PC-9 (cell line): ENCODE measurements at regions not wholly inside any gene's neighbourhood (a gene's known extent, or its start where the extent isn't known, plus 50 kb on each side); places are given as distances from the start of the nearest gene placed in this dataset.

Source experiments
- BruUV-seq: library from RNA; stranded (reverse); fragments of 400-500 nt; replicated peaks from 2 replicates; lab custom pipeline; 2021; lab: Mats Ljungman, UMichigan
- CTCF ChIA-PET: fragments of 300-600 bp; sonication (Branson Sonifier 250); formaldehyde crosslinking; loops from one replicate; lab custom pipeline; 2022; ENCODE audit warnings: antibody characterized with exemption; lab: Charles Lee
- POLR2A ChIA-PET: fragments of 300-600 bp; sonication (Branson Sonifier 250); formaldehyde crosslinking; loops from one replicate; lab custom pipeline; 2022; ENCODE audit warnings: antibody characterized with exemption; ENCODE audit not compliant: unreplicated experiment; lab: Charles Lee
- DNase-seq, 2 experiments: peaks; one replicate each; pipeline versions ENCODE4 v3.0.0 to v3.0.0-alpha.2; 2015 to 2022; ENCODE audit warnings: mixed read lengths in 1 of 2
- H2AFZ ChIP-seq: fragments of 200-600 bp; sonication (generic); 2 replicates; pipeline ENCODE4 v1.8.1; 2017; ENCODE audit warnings: antibody characterized with exemption
- H3F3A ChIP-seq: fragments of 200-600 bp; sonication (generic); 2 replicates; pipeline ENCODE4 v1.8.1; 2017; ENCODE audit warnings: antibody characterized with exemption, mild to moderate bottlenecking, low read depth; ENCODE audit not compliant: insufficient read depth
- H3K27ac ChIP-seq: fragments of 200-600 bp; sonication (generic); 2 replicates; pipeline ENCODE4 v1.6.1; 2016; ENCODE audit warnings: mixed run types
- H3K27me3 ChIP-seq: fragments of 200-600 bp; sonication (generic); 2 replicates; pipeline ENCODE4 v1.6.1; 2016; ENCODE audit warnings: low read depth, mixed run types; ENCODE audit not compliant: insufficient read depth
- H3K36me3 ChIP-seq: fragments of 200-600 bp; sonication (generic); 2 replicates; pipeline ENCODE4 v1.6.1; 2016; ENCODE audit warnings: low read depth, mixed run types
- H3K4me1 ChIP-seq: fragments of 200-600 bp; sonication (generic); replicated peaks from 2 replicates; pipeline ENCODE4 v1.6.1; 2016; ENCODE audit warnings: mixed run types; ENCODE audit not compliant: insufficient read depth
- H3K4me2 ChIP-seq: fragments of 200-600 bp; sonication (generic); 2 replicates; pipeline ENCODE4 v1.6.1; 2017; ENCODE audit warnings: mixed run types
- H3K4me3 ChIP-seq: fragments of 200-600 bp; sonication (generic); 2 replicates; pipeline ENCODE4 v1.6.1; 2016; ENCODE audit warnings: mixed run types
- H3K79me2 ChIP-seq: fragments of 200-600 bp; sonication (generic); 2 replicates; pipeline ENCODE4 v1.6.1; 2017; ENCODE audit warnings: low read depth, mixed run types
- H3K9me2 ChIP-seq: fragments of 200-600 bp; sonication (generic); 2 replicates; pipeline ENCODE4 v1.8.1; 2017; ENCODE audit warnings: mild to moderate bottlenecking; ENCODE audit not compliant: insufficient read depth
- H3K9me3 ChIP-seq: fragments of 200-600 bp; sonication (generic); 2 replicates; pipeline ENCODE4 v1.8.1; 2016; ENCODE audit warnings: low read depth; ENCODE audit not compliant: insufficient read depth
- H4K20me1 ChIP-seq: fragments of 200-600 bp; sonication (generic); 2 replicates; pipeline ENCODE4 v1.8.1; 2017; ENCODE audit not compliant: insufficient read depth
- EZH2 ChIP-seq: fragments of 200-600 bp; sonication (generic); IDR thresholded peaks from 2 replicates; pipeline ENCODE4 v1.8.0; 2017; ENCODE audit warnings: antibody characterized with exemption, low read depth
- intact Hi-C: fragments of 100-400 bp; cut with micrococcal nuclease; formaldehyde crosslinking; loops from one replicate; pipeline ENCODE4 v1.10.0; 2022; ENCODE audit not compliant: unreplicated experiment
- TF ChIP-seq, protein P1 (sequence below): fragments of 200-600 bp; sonication (generic); conservative IDR thresholded peaks from 2 replicates; pipeline ENCODE4 v1.6.1; 2017; ENCODE audit warnings: mixed run types, antibody characterized with exemption, mild to moderate bottlenecking, moderate library complexity

DNA sequence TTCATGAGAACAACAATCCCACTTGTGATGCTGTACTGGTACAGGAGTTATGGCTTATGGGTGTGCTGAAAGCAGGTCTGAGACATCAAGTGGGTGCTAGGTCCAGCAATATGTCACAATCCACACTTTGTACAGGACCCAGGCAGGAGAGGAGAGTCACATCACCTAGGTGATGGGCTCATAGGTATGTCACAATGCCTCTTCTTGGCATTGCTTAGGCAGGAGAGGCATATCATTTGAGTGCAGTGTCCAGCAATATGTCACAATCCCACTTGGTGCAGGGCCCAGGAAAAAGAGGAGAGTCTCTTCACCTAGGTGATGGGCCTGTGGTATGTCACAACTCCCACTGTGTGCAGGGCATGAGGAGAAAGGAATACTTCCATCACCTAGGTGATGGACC is 2110.0 kb downstream of the TP53TG3F start:
- Histone ChIP-seq H3K4me1 (no peaks in the 10 kb centered on the region), H3K27me3 (no peaks in the 10 kb centered on the region), H4K20me1 (no peaks in the 10 kb centered on the region), H3K36me3 (no peaks in the 10 kb centered on the region), H3K4me2 (no peak overlapping the region), H3F3A (no peaks in the 10 kb centered on the region), H3K4me3 (no peak overlapping the region), H3K9me3 (no peaks in the 10 kb centered on the region), H3K9me2 (no peaks in the 10 kb centered on the region), H3K27ac (no peak overlapping the region), H2AFZ (no peak overlapping the region), H3K79me2 (no peaks in the 10 kb centered on the region)
- TF ChIP-seq, protein P1, sequence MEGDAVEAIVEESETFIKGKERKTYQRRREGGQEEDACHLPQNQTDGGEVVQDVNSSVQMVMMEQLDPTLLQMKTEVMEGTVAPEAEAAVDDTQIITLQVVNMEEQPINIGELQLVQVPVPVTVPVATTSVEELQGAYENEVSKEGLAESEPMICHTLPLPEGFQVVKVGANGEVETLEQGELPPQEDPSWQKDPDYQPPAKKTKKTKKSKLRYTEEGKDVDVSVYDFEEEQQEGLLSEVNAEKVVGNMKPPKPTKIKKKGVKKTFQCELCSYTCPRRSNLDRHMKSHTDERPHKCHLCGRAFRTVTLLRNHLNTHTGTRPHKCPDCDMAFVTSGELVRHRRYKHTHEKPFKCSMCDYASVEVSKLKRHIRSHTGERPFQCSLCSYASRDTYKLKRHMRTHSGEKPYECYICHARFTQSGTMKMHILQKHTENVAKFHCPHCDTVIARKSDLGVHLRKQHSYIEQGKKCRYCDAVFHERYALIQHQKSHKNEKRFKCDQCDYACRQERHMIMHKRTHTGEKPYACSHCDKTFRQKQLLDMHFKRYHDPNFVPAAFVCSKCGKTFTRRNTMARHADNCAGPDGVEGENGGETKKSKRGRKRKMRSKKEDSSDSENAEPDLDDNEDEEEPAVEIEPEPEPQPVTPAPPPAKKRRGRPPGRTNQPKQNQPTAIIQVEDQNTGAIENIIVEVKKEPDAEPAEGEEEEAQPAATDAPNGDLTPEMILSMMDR: no peak
- TF ChIP-seq EZH2: no peak
- POLR2A ChIA-PET: no interaction called here
- CTCF ChIA-PET: no interaction called here
- BruUV-seq: no TSS peak
- intact Hi-C loops: no loop called here
- no peak for DNase-seq

DNA sequence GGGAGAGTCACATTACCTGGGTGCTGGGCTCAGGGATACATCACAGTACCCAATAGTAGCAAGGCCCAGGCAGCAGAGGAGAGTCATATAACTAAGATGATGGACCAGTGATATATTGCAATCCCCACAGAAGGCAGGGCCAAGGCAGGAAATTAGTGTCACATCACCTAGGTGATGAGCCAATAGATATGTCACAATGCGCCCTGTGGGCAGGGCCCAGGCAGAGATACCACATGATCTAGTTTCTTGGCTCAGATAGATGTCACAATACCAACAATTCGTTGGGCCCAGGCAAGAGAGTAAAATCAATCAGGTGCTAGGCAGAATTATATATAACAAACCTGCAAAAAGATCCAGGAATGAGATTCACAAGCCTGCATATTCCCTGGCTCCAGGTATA is 2111.5 kb downstream of the TP53TG3F start:
- H3K4me2 ChIP-seq: no peak overlapping the region
- intact Hi-C loops: no loop called here
- no peaks in the 10 kb centered on the region for H3K4me1 ChIP-seq
- no peak overlapping the region for H2AFZ ChIP-seq
- H3K4me3 ChIP-seq: no peak overlapping the region
- ChIA-PET CTCF (no interaction called here), POLR2A (no interaction called here)
- H3K9me3 ChIP-seq: no peaks in the 10 kb centered on the region
- no peaks in the 10 kb centered on the region for H4K20me1 ChIP-seq
- no peaks in the 10 kb centered on the region for H3K9me2 ChIP-seq
- H3K79me2 ChIP-seq: no peaks in the 10 kb centered on the region
- no peaks in the 10 kb centered on the region for H3K27me3 ChIP-seq
- H3K27ac ChIP-seq: no peak overlapping the region
- H3F3A ChIP-seq: no peaks in the 10 kb centered on the region
- no peaks in the 10 kb centered on the region for H3K36me3 ChIP-seq
- no TSS peak for BruUV-seq
- TF ChIP-seq, protein P1: no peak
- TF ChIP-seq EZH2: no peak
- DNase-seq: no peak

DNA sequence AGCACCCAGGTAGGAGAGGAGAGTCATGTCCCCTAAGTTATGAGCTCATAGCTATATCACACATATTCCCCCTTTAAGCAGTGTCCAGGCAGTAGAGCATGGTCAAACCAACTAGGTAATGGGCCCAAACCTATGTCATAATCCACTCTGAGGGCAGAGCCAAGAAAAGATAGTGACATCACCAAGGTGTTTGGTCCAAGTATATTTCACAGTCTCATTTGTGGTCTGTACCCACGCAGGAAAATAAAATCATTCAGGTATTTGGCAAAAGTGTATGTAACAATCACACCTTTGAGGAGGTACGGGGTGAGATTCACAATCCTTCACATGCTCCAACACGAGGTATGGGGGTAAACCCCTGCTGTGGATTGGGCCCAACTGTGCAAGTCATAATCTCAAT is 2112.8 kb downstream of the TP53TG3F start:
- no peaks in the 10 kb centered on the region for H3K9me2 ChIP-seq
- H3F3A ChIP-seq: no peaks in the 10 kb centered on the region
- BruUV-seq: no TSS peak
- H3K79me2 ChIP-seq: no peaks in the 10 kb centered on the region
- TF ChIP-seq, protein P1: no peak
- TF ChIP-seq EZH2: no peak
- H3K36me3 ChIP-seq: no peaks in the 10 kb centered on the region
- no peaks in the 10 kb centered on the region for H3K27me3 ChIP-seq
- H2AFZ ChIP-seq: no peak overlapping the region
- intact Hi-C loops: no loop called here
- CTCF ChIA-PET: no interaction called here
- no peak overlapping the region for H3K27ac ChIP-seq
- H3K4me2 ChIP-seq: no peak overlapping the region
- no peaks in the 10 kb centered on the region for H3K4me1 ChIP-seq
- no peak for DNase-seq
- no peaks in the 10 kb centered on the region for H4K20me1 ChIP-seq
- no peaks in the 10 kb centered on the region for H3K9me3 ChIP-seq
- POLR2A ChIA-PET: no interaction called here
- H3K4me3 ChIP-seq: no peak overlapping the region
